Prostate gland (tissue), 2 donors: ENCODE measurements at regions not wholly inside any gene's neighbourhood (a gene's known extent, or its start where the extent isn't known, plus 50 kb on each side); places are given as distances from the start of the nearest gene placed in this dataset.
A peak's percentile ranks its signal among the peaks of the same experiment; 100 is the strongest.

Experiments used
- DNase-seq: peaks from one replicate; pipeline ENCODE4 v3.0.0-alpha.2; 2019; ENCODE audit warnings: low spot score
- H3K27ac ChIP-seq, 2 donors: fragments of 200-600 bp; sonication (generic); 2 replicates each; pipeline ENCODE4 v1.5.1; 2017 to 2019
- H3K27me3 ChIP-seq: fragments of 200-600 bp; sonication (generic); replicated peaks from 2 replicates; pipeline ENCODE4 v1.5.1; 2019; ENCODE audit not compliant: insufficient read depth
- H3K36me3 ChIP-seq, 2 donors: fragments of 200-600 bp; sonication (generic); 1 replicate in 1 of 2; 2 replicates in 1 of 2; pipeline versions ENCODE4 v1.5.1 to v1.8.1; 2017 to 2019
- H3K4me1 ChIP-seq: fragments of 200-600 bp; sonication (generic); replicated peaks from 2 replicates; pipeline ENCODE4 v1.5.1; 2019
- H3K4me3 ChIP-seq, 2 donors: fragments of 200-600 bp; sonication (generic); 2 replicates each; pipeline ENCODE4 v1.5.1; 2017 to 2019
- H3K9me3 ChIP-seq: fragments of 200-600 bp; sonication (generic); 2 replicates; pipeline ENCODE4 v1.5.1; 2017
- POLR2A ChIP-seq: fragments of 450-650 bp; IDR thresholded peaks from one replicate; pipeline ENCODE4 v1.6.1; 2016; ENCODE audit warnings: antibody characterized with exemption, mild to moderate bottlenecking
- POLR2AphosphoS5 ChIP-seq: sonication (generic); formaldehyde crosslinking; IDR thresholded peaks from one replicate; pipeline ENCODE4 v1.6.1; 2017; ENCODE audit warnings: antibody characterized with exemption
- WGBS: methylation state at CpG from one replicate; pipeline ENCODE4 v1.1.5; 2018; 5-methylcytosine and 5-hydroxymethylcytosine counted together
- intact Hi-C: fragments of 100-400 bp; cut with DNase I; formaldehyde crosslinking; loops from one replicate; pipeline ENCODE4 v1.14.2; 2022
- TF ChIP-seq, protein P1 (sequence below), 4 experiments: fragments of 200-600 bp in 2 of 4; fragments of 450-650 bp in 2 of 4; sonication (generic) in 2 of 4; IDR thresholded peaks; 1 replicate in 3 of 4; 2 replicates in 1 of 4; pipeline ENCODE4 v1.5.1; 2016 to 2019; ENCODE audit warnings: antibody characterized with exemption in 4 of 4, mild to moderate bottlenecking in 2 of 4, moderate library complexity in 2 of 4

DNA sequence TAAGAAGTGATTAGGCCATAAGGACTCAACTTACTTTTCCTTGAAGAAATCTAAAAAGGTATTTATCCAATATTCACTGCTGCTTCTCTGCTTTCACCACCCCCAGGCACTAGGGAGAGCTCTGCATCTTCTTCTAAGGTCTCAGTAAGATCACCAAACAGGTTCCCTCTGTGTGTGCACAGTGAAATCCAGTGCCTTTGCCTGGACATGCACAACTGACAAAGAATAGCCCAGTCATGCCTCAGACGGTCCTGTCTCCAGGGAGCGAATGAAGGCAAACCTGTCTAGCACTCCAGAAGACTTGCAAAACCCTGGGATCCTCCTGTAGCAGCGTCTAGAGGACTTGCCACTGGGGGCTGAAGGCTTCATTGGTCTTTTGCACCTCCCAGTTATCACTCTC lies 344.5 kb upstream of the LRATD1 start:
- intact Hi-C loops = no loop called here
- Histone ChIP-seq H3K9me3 (no peaks in the 10 kb centered on the region), H3K27ac (no peak overlapping the region), H3K36me3 (no peaks in the 10 kb centered on the region), H3K4me3 (no peak overlapping the region), H3K4me1 (no peaks in the 10 kb centered on the region), H3K27me3 (no peaks in the 10 kb centered on the region)
- 23% methylated on average over 3 of the region's 3 CpGs for WGBS
- TF ChIP-seq POLR2A (no peak), POLR2AphosphoS5 (peak; percentile 90)
- TF ChIP-seq, protein P1, sequence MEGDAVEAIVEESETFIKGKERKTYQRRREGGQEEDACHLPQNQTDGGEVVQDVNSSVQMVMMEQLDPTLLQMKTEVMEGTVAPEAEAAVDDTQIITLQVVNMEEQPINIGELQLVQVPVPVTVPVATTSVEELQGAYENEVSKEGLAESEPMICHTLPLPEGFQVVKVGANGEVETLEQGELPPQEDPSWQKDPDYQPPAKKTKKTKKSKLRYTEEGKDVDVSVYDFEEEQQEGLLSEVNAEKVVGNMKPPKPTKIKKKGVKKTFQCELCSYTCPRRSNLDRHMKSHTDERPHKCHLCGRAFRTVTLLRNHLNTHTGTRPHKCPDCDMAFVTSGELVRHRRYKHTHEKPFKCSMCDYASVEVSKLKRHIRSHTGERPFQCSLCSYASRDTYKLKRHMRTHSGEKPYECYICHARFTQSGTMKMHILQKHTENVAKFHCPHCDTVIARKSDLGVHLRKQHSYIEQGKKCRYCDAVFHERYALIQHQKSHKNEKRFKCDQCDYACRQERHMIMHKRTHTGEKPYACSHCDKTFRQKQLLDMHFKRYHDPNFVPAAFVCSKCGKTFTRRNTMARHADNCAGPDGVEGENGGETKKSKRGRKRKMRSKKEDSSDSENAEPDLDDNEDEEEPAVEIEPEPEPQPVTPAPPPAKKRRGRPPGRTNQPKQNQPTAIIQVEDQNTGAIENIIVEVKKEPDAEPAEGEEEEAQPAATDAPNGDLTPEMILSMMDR (IDR thresholded peaks at IDR 0.05) = peak in 2 of 4 experiments; percentile 28 to 45
- DNase-seq = peak; percentile 93

- intact Hi-C loops = no loop called here
- no peaks in the 10 kb centered on the region for H3K27me3 ChIP-seq
- H3K4me3 ChIP-seq = no peak overlapping the region
- 50% methylated on average over 3 of the region's 3 CpGs for WGBS
- TF ChIP-seq, protein P1 (IDR thresholded peaks at IDR 0.05) = no peak
- TF ChIP-seq POLR2A (no peak), POLR2AphosphoS5 (no peak)
- no peak overlapping the region for H3K27ac ChIP-seq
- DNase-seq = no peak
- no peaks in the 10 kb centered on the region for H3K4me1 ChIP-seq
- no peaks in the 10 kb centered on the region for H3K36me3 ChIP-seq
- H3K9me3 ChIP-seq = no peaks in the 10 kb centered on the region
These were observed 339.6 kb upstream of the LRATD1 start for GRCh38 chr2:14292964-14293363.

GRCh38 chr2:14297340-14297739 lies 335.2 kb upstream of the LRATD1 start:
- peak; percentile 33 for DNase-seq
- Histone ChIP-seq H3K27me3 (no peaks in the 10 kb centered on the region), H3K27ac (no peak overlapping the region), H3K4me1 (no peaks in the 10 kb centered on the region), H3K36me3 (no peaks in the 10 kb centered on the region), H3K9me3 (no peaks in the 10 kb centered on the region), H3K4me3 (no peak overlapping the region)
- TF ChIP-seq POLR2AphosphoS5 (peak; percentile 40), POLR2A (no peak)
- WGBS = 49% methylated on average over 2 of the region's 2 CpGs
- intact Hi-C loops = no loop called here

GRCh38 chr2:14297906-14298305 lies 334.6 kb upstream of the LRATD1 start:
- TF ChIP-seq POLR2A = no peak
- no peak for TF ChIP-seq POLR2AphosphoS5
- TF ChIP-seq, protein P1 (IDR thresholded peaks at IDR 0.05) = no peak
- DNase-seq = no peak
- intact Hi-C loops = no loop called here
- Histone ChIP-seq H3K27me3 (no peaks in the 10 kb centered on the region), H3K4me3 (no peak overlapping the region), H3K9me3 (no peaks in the 10 kb centered on the region), H3K4me1 (no peaks in the 10 kb centered on the region), H3K36me3 (no peaks in the 10 kb centered on the region), H3K27ac (no peak overlapping the region)
- WGBS = 95% methylated on average over 1 of the region's 1 CpG

DNA sequence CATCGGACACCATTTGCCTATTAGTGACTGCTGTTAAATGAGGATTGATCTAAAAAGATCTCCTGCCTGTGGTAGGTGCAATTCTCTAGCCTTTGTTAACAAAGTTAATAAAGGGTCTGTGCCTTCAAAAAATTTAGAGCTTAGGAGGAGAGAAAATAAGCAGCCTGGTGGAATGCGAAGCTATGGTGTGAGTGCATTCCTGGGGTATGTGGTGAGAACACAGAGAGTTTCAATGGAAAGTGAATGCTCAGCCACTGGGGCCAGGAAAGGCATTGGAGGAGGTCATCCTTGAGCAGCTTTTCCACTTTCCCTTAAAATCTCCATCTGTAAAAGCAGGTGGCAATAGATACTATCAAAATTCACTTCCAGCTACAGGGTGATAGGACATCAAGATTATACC lies 331.2 kb upstream of the LRATD1 start:
- Histone ChIP-seq H3K9me3 (no peaks in the 10 kb centered on the region), H3K4me1 (no peaks in the 10 kb centered on the region), H3K27me3 (no peaks in the 10 kb centered on the region), H3K36me3 (no peaks in the 10 kb centered on the region), H3K27ac (no peak overlapping the region), H3K4me3 (no peak overlapping the region)
- 70% methylated on average over 2 of the region's 2 CpGs for WGBS
- intact Hi-C loops = no loop called here
- no peak for DNase-seq
- no peak for TF ChIP-seq POLR2AphosphoS5
- TF ChIP-seq POLR2A = no peak
- TF ChIP-seq, protein P1 (IDR thresholded peaks at IDR 0.05) = no peak
